Neural cell (in vitro differentiated cells): ENCODE measurements at regions not wholly inside any gene's neighbourhood (a gene's known extent, or its start where the extent isn't known, plus 50 kb on each side); places are given as distances from the start of the nearest gene placed in this dataset.

Source experiments
- EP300 ChIP-seq: fragments of 450-650 bp; conservative IDR thresholded peaks from 2 replicates; pipeline ENCODE4 v1.6.1; 2014; ENCODE audit warnings: antibody characterized with exemption, mild to moderate bottlenecking, moderate library complexity; ENCODE audit not compliant: poor library complexity, severe bottlenecking
- POLR2AphosphoS5 ChIP-seq: IDR thresholded peaks from 2 replicates; pipeline ENCODE4 v1.6.1; 2012
- TAF1 ChIP-seq: IDR thresholded peaks from 2 replicates; pipeline ENCODE4 v1.6.1; 2012; ENCODE audit warnings: low read depth
- TF ChIP-seq, protein P1 (sequence below): fragments of 450-650 bp; IDR thresholded peaks from 2 replicates; pipeline ENCODE4 v1.5.1; 2014; ENCODE audit warnings: antibody characterized with exemption, mild to moderate bottlenecking, moderate library complexity; ENCODE audit not compliant: poor library complexity, severe bottlenecking

DNA sequence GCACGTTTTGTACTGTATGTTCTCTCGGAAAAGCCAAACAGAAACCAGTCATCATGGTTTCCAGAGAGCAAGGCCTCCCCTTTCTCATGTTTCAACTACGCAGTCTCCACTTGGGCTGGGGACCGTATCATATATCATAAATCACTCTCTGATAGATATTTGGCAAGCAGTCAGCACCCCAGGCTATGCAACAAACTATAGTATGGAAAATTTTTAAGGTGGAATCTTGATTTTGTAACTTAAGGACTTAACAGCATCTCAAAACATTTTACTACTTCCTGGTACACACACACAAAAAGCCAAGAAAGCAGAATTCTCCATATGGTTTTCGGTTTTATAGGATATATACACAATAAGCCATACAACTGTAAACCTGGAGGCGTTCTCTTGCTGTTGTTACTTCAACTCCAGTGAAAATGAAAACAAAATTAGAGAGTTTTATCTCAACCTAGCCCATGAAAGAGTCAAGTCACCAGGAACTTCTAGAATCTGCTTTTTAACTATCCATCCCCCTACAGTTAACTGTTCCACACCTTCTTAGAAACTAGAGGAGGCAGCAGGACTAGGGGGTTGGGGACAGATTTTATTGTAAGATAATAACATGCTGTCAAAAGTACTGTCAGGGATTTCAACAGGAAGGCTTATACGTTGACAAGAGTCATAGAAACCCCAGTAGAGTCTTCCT is 283.4 kb downstream of the NFIB start:
- TF ChIP-seq, protein P1, sequence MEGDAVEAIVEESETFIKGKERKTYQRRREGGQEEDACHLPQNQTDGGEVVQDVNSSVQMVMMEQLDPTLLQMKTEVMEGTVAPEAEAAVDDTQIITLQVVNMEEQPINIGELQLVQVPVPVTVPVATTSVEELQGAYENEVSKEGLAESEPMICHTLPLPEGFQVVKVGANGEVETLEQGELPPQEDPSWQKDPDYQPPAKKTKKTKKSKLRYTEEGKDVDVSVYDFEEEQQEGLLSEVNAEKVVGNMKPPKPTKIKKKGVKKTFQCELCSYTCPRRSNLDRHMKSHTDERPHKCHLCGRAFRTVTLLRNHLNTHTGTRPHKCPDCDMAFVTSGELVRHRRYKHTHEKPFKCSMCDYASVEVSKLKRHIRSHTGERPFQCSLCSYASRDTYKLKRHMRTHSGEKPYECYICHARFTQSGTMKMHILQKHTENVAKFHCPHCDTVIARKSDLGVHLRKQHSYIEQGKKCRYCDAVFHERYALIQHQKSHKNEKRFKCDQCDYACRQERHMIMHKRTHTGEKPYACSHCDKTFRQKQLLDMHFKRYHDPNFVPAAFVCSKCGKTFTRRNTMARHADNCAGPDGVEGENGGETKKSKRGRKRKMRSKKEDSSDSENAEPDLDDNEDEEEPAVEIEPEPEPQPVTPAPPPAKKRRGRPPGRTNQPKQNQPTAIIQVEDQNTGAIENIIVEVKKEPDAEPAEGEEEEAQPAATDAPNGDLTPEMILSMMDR = no peak
- TF ChIP-seq POLR2AphosphoS5 = no peak
- no peak for TF ChIP-seq EP300
- no peak for TF ChIP-seq TAF1
